HepG2 (cell line): ENCODE measurements at regions not wholly inside any gene's neighbourhood (a gene's known extent, or its start where the extent isn't known, plus 50 kb on each side); places are given as distances from the start of the nearest gene placed in this dataset.

Experiments
- DZIP1 ChIP-seq: sonication (generic); formaldehyde crosslinking; IDR thresholded peaks from 2 replicates; pipeline ENCODE4 v1.5.0; 2020; ENCODE audit warnings: mild to moderate bottlenecking, missing genetic modification reagents
- PAXIP1 ChIP-seq: sonication (generic); formaldehyde crosslinking; conservative IDR thresholded peaks from 2 replicates; pipeline ENCODE4 v1.4.0; 2020; ENCODE audit warnings: mild to moderate bottlenecking, missing genetic modification reagents, moderate library complexity
- ZBED4 ChIP-seq: sonication (generic); formaldehyde crosslinking; IDR thresholded peaks from 2 replicates; pipeline ENCODE4 v1.4.0; 2020; ENCODE audit warnings: missing genetic modification reagents, borderline replicate concordance
- ZBTB46 ChIP-seq: sonication (generic); formaldehyde crosslinking; IDR thresholded peaks from 2 replicates; pipeline ENCODE4 v1.4.0; 2020; ENCODE audit warnings: mild to moderate bottlenecking, missing genetic modification reagents, borderline replicate concordance

- no peak for TF ChIP-seq ZBED4 (CRISPR knock-in tag)
- no peak for TF ChIP-seq ZBTB46 (CRISPR knock-in tag)
- no peak for TF ChIP-seq PAXIP1
- no peak for TF ChIP-seq DZIP1
Measured at GRCh38 chr10:36280321-36280741, 638.2 kb upstream of the FZD8 start (continued).
